GM12864 (cell line): ENCODE measurements at regions not wholly inside any gene's neighbourhood (a gene's known extent, or its start where the extent isn't known, plus 50 kb on each side); places are given as distances from the start of the nearest gene placed in this dataset.

Experiments used
- DNase-seq: peaks from one replicate; pipeline ENCODE4 v3.0.0-alpha.2; 2011; ENCODE audit warnings: low read depth
- H3K4me3 ChIP-seq: 2 replicates; pipeline ENCODE4 v1.5.1; 2011; ENCODE audit warnings: mild to moderate bottlenecking, low read depth, low read length, control low read depth
- CTCF ChIP-seq: IDR thresholded peaks from 2 replicates; pipeline ENCODE4 v1.5.1; 2011; ENCODE audit warnings: low read depth, mild to moderate bottlenecking, moderate library complexity, low read length, control low read depth, inconsistent platforms; ENCODE audit errors: missing control alignments

GRCh38 chr19:23855676-23856075, 59.0 kb upstream of the ZNF726 start:
- TF ChIP-seq CTCF = no peak
- no peak overlapping the region for H3K4me3 ChIP-seq
- DNase-seq = no peak

DNA sequence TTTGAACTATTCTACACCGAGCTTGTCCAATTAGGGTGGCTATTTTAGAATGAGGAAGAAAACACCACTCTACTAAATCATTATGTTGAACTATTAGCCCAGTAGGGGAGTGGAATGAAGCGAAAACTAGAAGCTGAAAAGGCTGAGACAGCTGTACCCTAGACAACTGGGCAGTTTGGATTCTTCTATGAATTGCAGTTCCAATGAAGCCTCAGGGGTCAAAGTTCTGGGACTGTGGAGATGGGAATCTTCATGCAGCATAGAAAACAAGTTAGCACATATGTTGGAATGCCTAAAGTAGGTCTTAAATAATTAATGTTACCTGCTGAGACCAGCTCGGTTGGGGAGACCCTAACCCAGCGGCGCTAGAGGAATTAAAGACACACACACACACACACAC, 62.7 kb upstream of the ZNF726 start:
- DNase-seq = no peak
- H3K4me3 ChIP-seq = no peak overlapping the region
- TF ChIP-seq CTCF = no peak

GRCh38 chr19:23832717-23833327, 74.1 kb upstream of the ZNF681 start:
- no peak for DNase-seq
- TF ChIP-seq CTCF = no peak
- no peak overlapping the region for H3K4me3 ChIP-seq

DNA sequence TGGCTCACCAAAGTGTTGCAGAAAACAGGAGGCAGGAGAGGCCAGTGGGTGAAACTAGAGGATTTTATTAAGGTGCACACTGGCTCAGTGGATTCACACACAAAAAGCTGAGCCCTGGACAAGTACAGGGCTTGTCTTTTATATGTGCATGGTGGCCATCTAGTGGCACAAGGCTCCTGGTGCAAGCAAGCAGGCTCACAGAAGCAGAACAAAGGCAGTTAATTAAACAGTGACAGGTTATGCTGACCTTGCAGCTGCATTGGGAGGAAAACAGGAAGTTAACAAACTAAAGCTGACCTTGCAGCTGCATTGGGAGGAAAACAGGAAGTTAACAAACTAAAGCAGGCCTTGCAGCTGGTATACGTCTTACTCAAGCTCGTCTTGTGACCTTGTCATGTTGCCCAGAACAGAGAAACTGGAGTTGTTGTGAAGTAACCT, 65.3 kb upstream of the ZNF681 start:
- peak; percentile 50 for TF ChIP-seq CTCF
- DNase-seq = peak; percentile 30
- H3K4me3 ChIP-seq = no peak overlapping the region

DNA sequence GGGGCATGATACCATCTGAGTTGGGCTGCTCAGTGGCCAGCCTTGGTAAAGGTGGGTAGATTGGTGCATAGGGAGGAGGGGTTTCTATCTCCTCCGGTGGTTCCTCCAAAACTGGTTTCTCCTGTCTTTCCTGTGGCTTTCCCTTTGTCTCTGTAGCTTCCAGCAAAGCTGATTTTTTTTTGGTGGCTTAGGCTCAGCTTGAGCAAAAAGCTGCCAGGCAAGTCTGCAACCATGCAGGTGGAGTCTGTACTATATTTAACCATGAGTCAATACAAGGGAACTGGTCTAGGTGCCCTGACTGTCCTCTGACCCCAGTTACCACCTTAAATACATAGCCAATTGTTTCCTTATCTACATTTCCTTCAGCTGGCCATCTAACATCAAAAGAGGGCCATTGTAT, 64.0 kb upstream of the ZNF681 start:
- no peak for DNase-seq
- H3K4me3 ChIP-seq = no peak overlapping the region
- no peak for TF ChIP-seq CTCF

- TF ChIP-seq CTCF = peak; percentile 60
- DNase-seq = no peak
Measured at GRCh38 chr19:23817519-23817918, 58.8 kb upstream of the ZNF681 start.

GRCh38 chr19:23810496-23810895, 51.8 kb upstream of the ZNF681 start:
- DNase-seq = no peak
- no peak overlapping the region for H3K4me3 ChIP-seq
- no peak for TF ChIP-seq CTCF

More at GRCh38 chr19:23817519-23817918, 58.8 kb upstream of the ZNF681 start:
- H3K4me3 ChIP-seq = no peak overlapping the region
